Retinal pigment epithelial cell (primary cell): ENCODE measurements at regions not wholly inside any gene's neighbourhood (a gene's known extent, or its start where the extent isn't known, plus 50 kb on each side); places are given as distances from the start of the nearest gene placed in this dataset.

Source experiments
- DNase-seq: peaks from one replicate; pipeline ENCODE4 v3.0.0-alpha.2; 2010; ENCODE audit warnings: low read depth
- H3K4me3 ChIP-seq: 2 replicates; pipeline ENCODE4 v1.5.1; 2011; ENCODE audit warnings: mild to moderate bottlenecking, low read length, control low read depth, moderate library complexity
- TF ChIP-seq, protein P1 (sequence below): conservative IDR thresholded peaks from 2 replicates; pipeline ENCODE4 v1.5.1; 2011; ENCODE audit warnings: low read depth, low read length, control low read depth, inconsistent platforms

DNA sequence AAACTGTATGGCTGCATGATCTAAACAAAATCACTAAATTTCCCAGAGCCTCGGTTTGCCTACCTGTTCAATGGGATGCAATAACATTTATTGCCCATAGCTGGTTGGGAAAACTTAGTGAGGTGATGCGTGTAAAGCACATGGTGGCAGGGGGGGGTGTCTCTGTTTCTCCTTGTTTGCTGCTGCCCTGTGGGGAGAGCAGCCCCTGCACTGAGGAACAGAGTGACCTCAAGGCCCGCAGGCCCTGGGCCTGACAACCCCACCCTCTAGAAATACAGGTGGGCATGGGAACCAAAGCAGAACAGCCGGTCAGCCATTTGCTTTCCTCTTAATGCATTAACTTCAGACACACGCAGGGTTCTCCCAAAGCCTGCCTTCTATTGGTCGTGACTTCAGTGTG is 55.1 kb upstream of the SLC66A3 start:
- H3K4me3 ChIP-seq: no peak overlapping the region
- no peak for DNase-seq
- TF ChIP-seq, protein P1, sequence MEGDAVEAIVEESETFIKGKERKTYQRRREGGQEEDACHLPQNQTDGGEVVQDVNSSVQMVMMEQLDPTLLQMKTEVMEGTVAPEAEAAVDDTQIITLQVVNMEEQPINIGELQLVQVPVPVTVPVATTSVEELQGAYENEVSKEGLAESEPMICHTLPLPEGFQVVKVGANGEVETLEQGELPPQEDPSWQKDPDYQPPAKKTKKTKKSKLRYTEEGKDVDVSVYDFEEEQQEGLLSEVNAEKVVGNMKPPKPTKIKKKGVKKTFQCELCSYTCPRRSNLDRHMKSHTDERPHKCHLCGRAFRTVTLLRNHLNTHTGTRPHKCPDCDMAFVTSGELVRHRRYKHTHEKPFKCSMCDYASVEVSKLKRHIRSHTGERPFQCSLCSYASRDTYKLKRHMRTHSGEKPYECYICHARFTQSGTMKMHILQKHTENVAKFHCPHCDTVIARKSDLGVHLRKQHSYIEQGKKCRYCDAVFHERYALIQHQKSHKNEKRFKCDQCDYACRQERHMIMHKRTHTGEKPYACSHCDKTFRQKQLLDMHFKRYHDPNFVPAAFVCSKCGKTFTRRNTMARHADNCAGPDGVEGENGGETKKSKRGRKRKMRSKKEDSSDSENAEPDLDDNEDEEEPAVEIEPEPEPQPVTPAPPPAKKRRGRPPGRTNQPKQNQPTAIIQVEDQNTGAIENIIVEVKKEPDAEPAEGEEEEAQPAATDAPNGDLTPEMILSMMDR: no peak

DNA sequence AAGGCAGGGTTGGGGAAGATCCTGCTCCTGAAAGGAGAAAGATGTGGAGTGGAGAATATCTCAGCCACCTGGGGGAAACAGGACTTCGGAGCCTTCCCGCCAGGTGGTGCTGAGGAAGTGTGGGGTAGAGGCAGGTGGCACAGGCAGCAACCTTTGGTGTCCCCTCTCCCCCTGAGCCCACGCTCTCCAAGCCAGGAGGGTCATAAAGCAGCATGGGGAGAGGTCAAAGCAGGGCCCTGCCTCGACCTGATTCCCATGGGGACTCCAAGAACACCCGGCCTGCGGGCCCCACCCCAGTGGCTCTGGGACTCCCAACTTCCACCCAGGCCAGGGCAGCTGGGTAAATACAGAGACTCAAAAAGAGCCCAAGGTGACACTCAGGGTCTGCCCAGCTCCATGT is 54.3 kb upstream of the SLC66A3 start:
- TF ChIP-seq, protein P1: no peak
- DNase-seq: no peak
- no peak overlapping the region for H3K4me3 ChIP-seq

DNA sequence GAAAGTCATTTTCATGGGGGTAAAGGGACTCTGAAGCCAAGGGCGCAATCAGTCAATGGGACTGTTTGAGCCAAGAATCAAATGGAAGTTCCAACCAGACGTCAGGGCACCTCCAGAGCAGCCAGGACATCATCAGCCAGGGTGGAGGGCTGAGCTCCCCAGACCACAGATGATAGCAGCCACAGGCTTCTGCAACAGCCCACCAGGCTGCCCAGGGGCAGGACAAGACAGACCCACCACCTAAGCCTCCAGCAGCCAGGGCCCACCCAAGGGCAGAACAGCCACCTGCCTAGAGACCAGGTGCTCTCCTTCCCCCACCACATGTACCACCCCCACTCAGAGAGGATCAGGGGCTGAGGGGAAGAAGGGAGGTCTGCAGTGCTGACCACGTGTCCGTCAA is 53.8 kb upstream of the SLC66A3 start:
- H3K4me3 ChIP-seq: no peak overlapping the region
- no peak for DNase-seq
- TF ChIP-seq, protein P1: no peak

DNA sequence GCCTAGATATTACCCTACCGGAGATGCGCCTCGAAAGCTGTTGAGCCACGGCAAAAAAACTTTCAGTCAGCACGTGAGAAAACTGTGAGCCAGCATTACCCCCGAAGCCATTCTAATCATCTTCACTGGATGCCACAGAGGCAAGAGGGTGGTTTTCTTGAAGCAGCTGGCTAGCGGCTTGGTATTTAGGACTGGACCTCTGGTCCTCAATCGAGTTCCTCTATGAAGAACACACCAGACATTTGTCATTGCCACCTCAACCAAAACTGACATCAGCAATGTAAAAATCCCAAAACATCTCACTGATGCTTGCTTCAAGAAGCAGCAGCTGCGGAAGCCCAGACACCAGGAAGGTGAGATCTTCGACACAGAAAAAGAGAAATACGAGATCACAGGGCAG is 52.8 kb upstream of the SLC66A3 start:
- TF ChIP-seq, protein P1: no peak
- DNase-seq: no peak
- H3K4me3 ChIP-seq: no peak overlapping the region

DNA sequence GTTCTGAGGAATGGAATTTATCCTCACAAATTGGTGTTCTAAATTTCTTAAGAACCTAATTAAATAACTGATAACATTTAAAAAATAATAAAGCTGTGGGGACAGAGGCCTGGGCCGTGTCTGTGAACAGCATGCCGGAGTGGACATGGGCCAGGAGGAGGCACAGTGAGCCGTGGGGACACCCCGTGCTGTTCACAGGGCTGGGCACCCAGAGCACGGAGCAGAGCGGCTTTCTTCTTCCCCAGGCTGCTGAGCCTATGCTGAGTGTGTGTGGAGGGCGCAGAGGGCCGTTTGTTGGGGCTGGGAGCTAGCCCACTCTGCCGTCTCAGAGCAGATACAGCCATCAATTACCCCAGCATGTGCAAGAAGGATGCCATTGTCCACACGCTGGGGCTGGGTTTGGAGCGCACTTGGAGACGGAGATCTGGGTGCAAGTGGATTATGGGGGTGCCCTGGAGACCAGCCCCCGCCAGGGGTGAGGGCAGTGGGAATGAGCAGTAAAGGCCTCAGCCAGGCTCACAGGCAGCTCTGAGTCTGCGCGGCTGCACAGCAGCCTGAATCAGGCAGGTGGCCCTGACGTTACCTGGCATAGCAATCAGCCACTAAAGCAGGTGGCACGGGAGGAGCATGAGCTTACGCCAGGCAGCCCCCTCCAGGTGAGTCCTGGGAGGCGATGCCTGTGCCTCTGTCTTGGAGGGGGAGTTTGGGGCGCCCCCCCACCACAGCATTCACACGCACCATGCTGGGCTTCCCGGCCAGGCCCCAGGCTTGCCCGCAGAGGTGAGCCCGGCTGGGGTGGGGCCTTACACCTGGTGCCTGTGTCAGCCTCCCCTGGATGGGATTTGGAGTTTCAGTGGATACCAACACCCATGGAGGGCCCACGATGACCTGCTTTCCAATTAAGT is 52.1 kb upstream of the SLC66A3 start:
- no peak for DNase-seq
- TF ChIP-seq, protein P1: no peak
- H3K4me3 ChIP-seq: no peak overlapping the region

DNA sequence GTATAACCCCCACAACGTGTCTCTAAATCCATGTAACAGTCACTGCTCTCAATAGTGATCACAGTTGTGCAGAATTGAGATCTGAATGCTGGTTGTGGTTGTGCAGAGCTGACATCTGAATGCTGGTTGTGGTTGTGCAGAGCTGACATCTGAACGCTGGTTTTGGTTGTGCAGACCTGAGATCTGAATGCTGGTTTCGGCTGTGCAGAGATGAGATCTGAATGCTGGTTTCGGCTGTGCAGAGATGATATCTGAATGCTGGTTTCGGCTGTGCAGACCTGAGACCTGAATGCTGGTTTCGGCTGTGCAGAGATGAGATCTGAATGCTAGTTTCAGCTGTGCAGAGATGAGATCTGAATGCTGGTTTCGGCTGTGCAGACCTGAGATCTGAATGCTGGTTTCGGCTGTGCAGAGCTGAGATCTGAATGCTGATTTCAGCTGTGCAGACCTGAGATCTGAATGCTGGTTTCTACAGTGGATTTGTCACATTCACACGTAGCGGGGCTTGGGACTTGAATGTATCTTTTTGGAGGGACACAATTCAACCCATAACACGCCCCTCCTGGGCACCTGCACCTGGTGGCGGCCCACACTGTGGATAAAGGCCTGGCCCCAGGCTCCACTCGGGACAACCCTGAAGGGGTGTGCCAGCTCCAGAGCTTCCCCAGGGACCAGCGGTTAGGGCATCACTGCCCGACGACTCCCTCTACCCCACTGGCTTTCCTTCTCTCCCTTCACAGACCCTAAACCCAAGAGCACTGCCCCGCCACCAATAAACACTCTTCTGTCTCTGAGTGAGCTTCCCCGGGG is 51.1 kb upstream of the SLC66A3 start:
- H3K4me3 ChIP-seq: no peak overlapping the region

More for the DNA sequence above, 51.1 kb upstream of the SLC66A3 start:
- DNase-seq: no peak
- TF ChIP-seq, protein P1: no peak
